Muscle of leg (tissue), 3 donors: ENCODE measurements at regions not wholly inside any gene's neighbourhood (a gene's known extent, or its start where the extent isn't known, plus 50 kb on each side); places are given as distances from the start of the nearest gene placed in this dataset.
A peak's percentile ranks its signal among the peaks of the same experiment; 100 is the strongest.
"Not testable (repeated sequence)": the region's sequence is repeated elsewhere in the genome, so short reads cannot be mapped to it uniquely, and the experiment has no call there.

ENCODE experiments used
- DNase-seq: peaks from one replicate; pipeline ENCODE4 v3.0.0; 2013
- H3K27ac ChIP-seq: one replicate; pipeline ENCODE4 v1.5.1; 2013; ENCODE audit warnings: mild to moderate bottlenecking, low read length, control low read depth
- H3K27me3 ChIP-seq: one replicate; pipeline ENCODE4 v1.6.1; 2013; ENCODE audit warnings: low read length; ENCODE audit not compliant: control insufficient read depth, insufficient read depth
- H3K36me3 ChIP-seq: one replicate; pipeline ENCODE4 v1.6.1; 2013; ENCODE audit warnings: low read length; ENCODE audit not compliant: control insufficient read depth, insufficient read depth
- H3K4me1 ChIP-seq: one replicate; pipeline ENCODE4 v1.6.1; 2013; ENCODE audit warnings: low read length; ENCODE audit not compliant: control insufficient read depth, insufficient read depth
- H3K4me3 ChIP-seq: one replicate; pipeline ENCODE4 v1.5.1; 2013; ENCODE audit warnings: low read length, control low read depth
- H3K9me3 ChIP-seq: replicated peaks from 2 replicates; pipeline ENCODE4 v1.6.1; 2013; ENCODE audit warnings: low read depth, low read length; ENCODE audit not compliant: control insufficient read depth
- WGBS: methylation state at CpG from one replicate; pipeline ENCODE4 v1.1.5; 2013; ENCODE audit warnings: missing lambda C conversion rate; ENCODE audit not compliant: insufficient coverage; 5-methylcytosine and 5-hydroxymethylcytosine counted together

- 0% methylated on average over 2 of the region's 4 CpGs for WGBS
- not testable (repeated sequence) for H3K4me3 ChIP-seq, H3K27me3 ChIP-seq, H3K36me3 ChIP-seq, H3K27ac ChIP-seq, H3K4me1 ChIP-seq, H3K9me3 ChIP-seq
- peak; percentile 12 for DNase-seq
Measured at GRCh38 chr2:88986721-88987330, 295.4 kb downstream of the RPIA start.

GRCh38 chr2:88988617-88989016 lies 297.1 kb downstream of the RPIA start:
- not testable (repeated sequence) for DNase-seq, H3K4me3 ChIP-seq, H3K36me3 ChIP-seq, H3K27ac ChIP-seq, H3K27me3 ChIP-seq, H3K4me1 ChIP-seq, H3K9me3 ChIP-seq

- not testable (repeated sequence) for H3K36me3 ChIP-seq, H3K4me1 ChIP-seq, H3K27ac ChIP-seq, H3K9me3 ChIP-seq, DNase-seq, H3K4me3 ChIP-seq, H3K27me3 ChIP-seq
- no CpG with 5 or more reads among the region's 3 CpGs for WGBS
Measured at GRCh38 chr2:88992819-88993218, 301.3 kb downstream of the RPIA start.

- not testable (repeated sequence) for H3K4me3 ChIP-seq, DNase-seq, H3K36me3 ChIP-seq, H3K27me3 ChIP-seq, H3K4me1 ChIP-seq, H3K27ac ChIP-seq, H3K9me3 ChIP-seq
- WGBS: no CpG with 5 or more reads among the region's 1 CpG
Measured at GRCh38 chr2:88994856-88995255, 303.4 kb downstream of the RPIA start.

GRCh38 chr2:88996588-88996987 lies 305.1 kb downstream of the RPIA start:
- DNase-seq, H3K36me3 ChIP-seq, H3K4me3 ChIP-seq, H3K27ac ChIP-seq, H3K9me3 ChIP-seq, H3K27me3 ChIP-seq, H3K4me1 ChIP-seq: not testable (repeated sequence)

GRCh38 chr2:88999365-88999764 lies 307.9 kb downstream of the RPIA start:
- Histone ChIP-seq H3K36me3 (no peaks in the 10 kb centered on the region), H3K9me3 (no peaks in the 10 kb centered on the region), H3K4me3 (no peak overlapping the region), H3K27ac (no peak overlapping the region), H3K27me3 (no peaks in the 10 kb centered on the region), H3K4me1 (no peaks in the 10 kb centered on the region)
- DNase-seq: no peak
- WGBS: 86% methylated on average over 1 of the region's 10 CpGs

GRCh38 chr2:89000235-89000634 lies 308.8 kb downstream of the RPIA start:
- Histone ChIP-seq H3K27me3 (no peaks in the 10 kb centered on the region), H3K27ac (no peak overlapping the region), H3K36me3 (no peaks in the 10 kb centered on the region), H3K9me3 (no peaks in the 10 kb centered on the region), H3K4me1 (no peaks in the 10 kb centered on the region), H3K4me3 (no peak overlapping the region)
- WGBS: no CpG with 5 or more reads among the region's 5 CpGs
- DNase-seq: no peak

GRCh38 chr2:89004238-89004637 lies 312.8 kb downstream of the RPIA start:
- not testable (repeated sequence) for H3K4me3 ChIP-seq, H3K36me3 ChIP-seq, H3K27me3 ChIP-seq, H3K27ac ChIP-seq, DNase-seq, H3K4me1 ChIP-seq, H3K9me3 ChIP-seq
- WGBS: 46% methylated on average over 1 of the region's 1 CpG

GRCh38 chr2:89020566-89020965 lies 329.1 kb downstream of the RPIA start:
- H3K36me3 ChIP-seq, H3K9me3 ChIP-seq, H3K27ac ChIP-seq, H3K27me3 ChIP-seq, DNase-seq, H3K4me1 ChIP-seq, H3K4me3 ChIP-seq: not testable (repeated sequence)
- WGBS: no CpG with 5 or more reads among the region's 4 CpGs

GRCh38 chr2:89026296-89026695 lies 334.8 kb downstream of the RPIA start:
- H3K4me1 ChIP-seq, H3K27ac ChIP-seq, H3K9me3 ChIP-seq, H3K4me3 ChIP-seq, H3K27me3 ChIP-seq, H3K36me3 ChIP-seq: not testable (repeated sequence)
- no CpG with 5 or more reads among the region's 2 CpGs for WGBS
- DNase-seq: peak; percentile 25

GRCh38 chr2:89027115-89027514 lies 335.6 kb downstream of the RPIA start:
- H3K27me3 ChIP-seq, H3K9me3 ChIP-seq, H3K4me3 ChIP-seq, H3K4me1 ChIP-seq, H3K27ac ChIP-seq, H3K36me3 ChIP-seq, DNase-seq: not testable (repeated sequence)
- WGBS: no CpG with 5 or more reads among the region's 2 CpGs
